ENCODE measurements at regions not wholly inside any gene's neighbourhood (a gene's known extent, or its start where the extent isn't known, plus 50 kb on each side); places are given as distances from the start of the nearest gene placed in this dataset.

DNA sequence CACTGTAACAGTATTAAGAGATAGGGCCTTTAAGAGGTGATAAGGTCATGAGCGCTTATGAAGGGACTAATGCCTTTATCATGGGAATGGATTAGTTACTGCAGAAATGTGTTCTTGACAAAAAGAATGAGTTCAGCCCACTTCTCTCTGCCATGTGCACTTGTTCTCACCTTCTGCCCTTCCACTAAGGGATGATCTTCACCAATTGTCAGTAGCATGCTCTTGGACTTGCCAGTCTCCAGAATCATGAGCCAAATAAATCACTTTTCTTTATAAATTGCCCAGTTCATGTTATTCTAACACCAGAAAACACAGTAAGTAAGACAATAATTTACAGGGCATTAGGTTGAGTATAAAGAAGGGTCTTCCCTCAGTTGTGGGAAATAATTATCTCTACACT lies 189.1 kb downstream of the CRPPA start (continued):
- TF ChIP-seq, protein P1, sequence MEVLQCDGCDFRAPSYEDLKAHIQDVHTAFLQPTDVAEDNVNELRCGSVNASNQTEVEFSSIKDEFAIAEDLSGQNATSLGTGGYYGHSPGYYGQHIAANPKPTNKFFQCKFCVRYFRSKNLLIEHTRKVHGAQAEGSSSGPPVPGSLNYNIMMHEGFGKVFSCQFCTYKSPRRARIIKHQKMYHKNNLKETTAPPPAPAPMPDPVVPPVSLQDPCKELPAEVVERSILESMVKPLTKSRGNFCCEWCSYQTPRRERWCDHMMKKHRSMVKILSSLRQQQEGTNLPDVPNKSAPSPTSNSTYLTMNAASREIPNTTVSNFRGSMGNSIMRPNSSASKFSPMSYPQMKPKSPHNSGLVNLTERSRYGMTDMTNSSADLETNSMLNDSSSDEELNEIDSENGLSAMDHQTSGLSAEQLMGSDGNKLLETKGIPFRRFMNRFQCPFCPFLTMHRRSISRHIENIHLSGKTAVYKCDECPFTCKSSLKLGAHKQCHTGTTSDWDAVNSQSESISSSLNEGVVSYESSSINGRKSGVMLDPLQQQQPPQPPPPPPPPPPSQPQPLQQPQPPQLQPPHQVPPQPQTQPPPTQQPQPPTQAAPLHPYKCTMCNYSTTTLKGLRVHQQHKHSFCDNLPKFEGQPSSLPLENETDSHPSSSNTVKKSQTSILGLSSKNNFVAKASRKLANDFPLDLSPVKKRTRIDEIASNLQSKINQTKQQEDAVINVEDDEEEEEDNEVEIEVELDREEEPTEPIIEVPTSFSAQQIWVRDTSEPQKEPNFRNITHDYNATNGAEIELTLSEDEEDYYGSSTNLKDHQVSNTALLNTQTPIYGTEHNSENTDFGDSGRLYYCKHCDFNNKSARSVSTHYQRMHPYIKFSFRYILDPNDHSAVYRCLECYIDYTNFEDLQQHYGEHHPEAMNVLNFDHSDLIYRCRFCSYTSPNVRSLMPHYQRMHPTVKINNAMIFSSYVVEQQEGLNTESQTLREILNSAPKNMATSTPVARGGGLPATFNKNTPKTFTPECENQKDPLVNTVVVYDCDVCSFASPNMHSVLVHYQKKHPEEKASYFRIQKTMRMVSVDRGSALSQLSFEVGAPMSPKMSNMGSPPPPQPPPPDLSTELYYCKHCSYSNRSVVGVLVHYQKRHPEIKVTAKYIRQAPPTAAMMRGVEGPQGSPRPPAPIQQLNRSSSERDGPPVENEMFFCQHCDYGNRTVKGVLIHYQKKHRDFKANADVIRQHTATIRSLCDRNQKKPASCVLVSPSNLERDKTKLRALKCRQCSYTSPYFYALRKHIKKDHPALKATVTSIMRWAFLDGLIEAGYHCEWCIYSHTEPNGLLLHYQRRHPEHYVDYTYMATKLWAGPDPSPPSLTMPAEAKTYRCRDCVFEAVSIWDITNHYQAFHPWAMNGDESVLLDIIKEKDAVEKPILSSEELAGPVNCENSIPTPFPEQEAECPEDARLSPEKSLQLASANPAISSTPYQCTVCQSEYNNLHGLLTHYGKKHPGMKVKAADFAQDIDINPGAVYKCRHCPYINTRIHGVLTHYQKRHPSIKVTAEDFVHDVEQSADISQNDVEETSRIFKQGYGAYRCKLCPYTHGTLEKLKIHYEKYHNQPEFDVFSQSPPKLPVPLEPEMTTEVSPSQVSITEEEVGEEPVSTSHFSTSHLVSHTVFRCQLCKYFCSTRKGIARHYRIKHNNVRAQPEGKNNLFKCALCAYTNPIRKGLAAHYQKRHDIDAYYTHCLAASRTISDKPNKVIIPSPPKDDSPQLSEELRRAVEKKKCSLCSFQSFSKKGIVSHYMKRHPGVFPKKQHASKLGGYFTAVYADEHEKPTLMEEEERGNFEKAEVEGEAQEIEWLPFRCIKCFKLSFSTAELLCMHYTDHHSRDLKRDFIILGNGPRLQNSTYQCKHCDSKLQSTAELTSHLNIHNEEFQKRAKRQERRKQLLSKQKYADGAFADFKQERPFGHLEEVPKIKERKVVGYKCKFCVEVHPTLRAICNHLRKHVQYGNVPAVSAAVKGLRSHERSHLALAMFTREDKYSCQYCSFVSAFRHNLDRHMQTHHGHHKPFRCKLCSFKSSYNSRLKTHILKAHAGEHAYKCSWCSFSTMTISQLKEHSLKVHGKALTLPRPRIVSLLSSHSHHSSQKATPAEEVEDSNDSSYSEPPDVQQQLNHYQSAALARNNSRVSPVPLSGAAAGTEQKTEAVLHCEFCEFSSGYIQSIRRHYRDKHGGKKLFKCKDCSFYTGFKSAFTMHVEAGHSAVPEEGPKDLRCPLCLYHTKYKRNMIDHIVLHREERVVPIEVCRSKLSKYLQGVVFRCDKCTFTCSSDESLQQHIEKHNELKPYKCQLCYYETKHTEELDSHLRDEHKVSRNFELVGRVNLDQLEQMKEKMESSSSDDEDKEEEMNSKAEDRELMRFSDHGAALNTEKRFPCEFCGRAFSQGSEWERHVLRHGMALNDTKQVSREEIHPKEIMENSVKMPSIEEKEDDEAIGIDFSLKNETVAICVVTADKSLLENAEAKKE (CRISPR knock-in tag; IDR thresholded peaks at IDR 0.05), result no peak
- no peak for TF ChIP-seq ZNF331 (CRISPR knock-in tag; IDR thresholded peaks at IDR 0.05; ENCODE audit: low read depth)
- no peak for TF ChIP-seq CTCF (conservative IDR thresholded peaks at IDR 0.05; ENCODE audit: low read depth in 2 of 2)
- TF ChIP-seq JUNB (IDR thresholded peaks at IDR 0.05; ENCODE audit: unreplicated experiment), result no peak
- no peak for TF ChIP-seq EZH2 (IDR thresholded peaks at IDR 0.05; ENCODE audit: low read depth, unreplicated experiment)
- no peak for TF ChIP-seq NANOG (IDR thresholded peaks at IDR 0.05; ENCODE audit: borderline replicate concordance)
- no peak for TF ChIP-seq STAT1 (IDR thresholded peaks at IDR 0.05; ENCODE audit: unreplicated experiment)
- TF ChIP-seq EZH2phosphoT487 (IDR thresholded peaks at IDR 0.05; ENCODE audit: unreplicated experiment), result no peak

Measured in GM23338 (cell line).